ENCODE measurements at regions not wholly inside any gene's neighbourhood (a gene's known extent, or its start where the extent isn't known, plus 50 kb on each side); places are given as distances from the start of the nearest gene placed in this dataset.

- TF ChIP-seq, protein P1, sequence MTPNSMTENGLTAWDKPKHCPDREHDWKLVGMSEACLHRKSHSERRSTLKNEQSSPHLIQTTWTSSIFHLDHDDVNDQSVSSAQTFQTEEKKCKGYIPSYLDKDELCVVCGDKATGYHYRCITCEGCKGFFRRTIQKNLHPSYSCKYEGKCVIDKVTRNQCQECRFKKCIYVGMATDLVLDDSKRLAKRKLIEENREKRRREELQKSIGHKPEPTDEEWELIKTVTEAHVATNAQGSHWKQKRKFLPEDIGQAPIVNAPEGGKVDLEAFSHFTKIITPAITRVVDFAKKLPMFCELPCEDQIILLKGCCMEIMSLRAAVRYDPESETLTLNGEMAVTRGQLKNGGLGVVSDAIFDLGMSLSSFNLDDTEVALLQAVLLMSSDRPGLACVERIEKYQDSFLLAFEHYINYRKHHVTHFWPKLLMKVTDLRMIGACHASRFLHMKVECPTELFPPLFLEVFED (CRISPR knock-in tag; conservative IDR thresholded peaks at IDR 0.05), result no peak
- TF ChIP-seq ZBTB40 (IDR thresholded peaks at IDR 0.05), result no peak
- TF ChIP-seq ZBTB40 (CRISPR knock-in tag; IDR thresholded peaks at IDR 0.05), result no peak
- no peak for TF ChIP-seq ZEB2 (IDR thresholded peaks at IDR 0.05)
- TF ChIP-seq HOXB6 (CRISPR knock-in tag; IDR thresholded peaks at IDR 0.05; ENCODE audit: borderline replicate concordance), result no peak
- TF ChIP-seq ZBTB2 (IDR thresholded peaks at IDR 0.05), result no peak
- no peak for TF ChIP-seq ZNF212 (CRISPR knock-in tag; IDR thresholded peaks at IDR 0.05)
- no peak for TF ChIP-seq ATF2 (CRISPR knock-in tag; IDR thresholded peaks at IDR 0.05)
- TF ChIP-seq ELF1 (tag; IDR thresholded peaks at IDR 0.05), result no peak
- no peak for TF ChIP-seq FOXP1 (CRISPR knock-in tag; IDR thresholded peaks at IDR 0.05)
- TF ChIP-seq, protein P2, sequence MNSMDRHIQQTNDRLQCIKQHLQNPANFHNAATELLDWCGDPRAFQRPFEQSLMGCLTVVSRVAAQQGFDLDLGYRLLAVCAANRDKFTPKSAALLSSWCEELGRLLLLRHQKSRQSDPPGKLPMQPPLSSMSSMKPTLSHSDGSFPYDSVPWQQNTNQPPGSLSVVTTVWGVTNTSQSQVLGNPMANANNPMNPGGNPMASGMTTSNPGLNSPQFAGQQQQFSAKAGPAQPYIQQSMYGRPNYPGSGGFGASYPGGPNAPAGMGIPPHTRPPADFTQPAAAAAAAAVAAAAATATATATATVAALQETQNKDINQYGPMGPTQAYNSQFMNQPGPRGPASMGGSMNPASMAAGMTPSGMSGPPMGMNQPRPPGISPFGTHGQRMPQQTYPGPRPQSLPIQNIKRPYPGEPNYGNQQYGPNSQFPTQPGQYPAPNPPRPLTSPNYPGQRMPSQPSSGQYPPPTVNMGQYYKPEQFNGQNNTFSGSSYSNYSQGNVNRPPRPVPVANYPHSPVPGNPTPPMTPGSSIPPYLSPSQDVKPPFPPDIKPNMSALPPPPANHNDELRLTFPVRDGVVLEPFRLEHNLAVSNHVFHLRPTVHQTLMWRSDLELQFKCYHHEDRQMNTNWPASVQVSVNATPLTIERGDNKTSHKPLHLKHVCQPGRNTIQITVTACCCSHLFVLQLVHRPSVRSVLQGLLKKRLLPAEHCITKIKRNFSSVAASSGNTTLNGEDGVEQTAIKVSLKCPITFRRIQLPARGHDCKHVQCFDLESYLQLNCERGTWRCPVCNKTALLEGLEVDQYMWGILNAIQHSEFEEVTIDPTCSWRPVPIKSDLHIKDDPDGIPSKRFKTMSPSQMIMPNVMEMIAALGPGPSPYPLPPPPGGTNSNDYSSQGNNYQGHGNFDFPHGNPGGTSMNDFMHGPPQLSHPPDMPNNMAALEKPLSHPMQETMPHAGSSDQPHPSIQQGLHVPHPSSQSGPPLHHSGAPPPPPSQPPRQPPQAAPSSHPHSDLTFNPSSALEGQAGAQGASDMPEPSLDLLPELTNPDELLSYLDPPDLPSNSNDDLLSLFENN (IDR thresholded peaks at IDR 0.05; ENCODE audit: low read depth in 2 of 2, low read length in 2 of 2), result peak in 1 of 2 experiments; percentile 74; a peak in 2 of 4 replicates
Measured at GRCh38 chrX:125439194-125439849, 119.7 kb downstream of the TEX13C start (continued).
